Heart left ventricle (tissue), 16 donors: ENCODE measurements at regions not wholly inside any gene's neighbourhood (a gene's known extent, or its start where the extent isn't known, plus 50 kb on each side); places are given as distances from the start of the nearest gene placed in this dataset.

ENCODE experiments used
- ATAC-seq, 4 donors: fragments of 200-7000 bp; cut with Tn5 transposase; one replicate each; pipeline ENCODE4 v1.9.1; 2020 to 2022; ENCODE audit warnings: moderate library complexity in 4 of 4, mild to moderate bottlenecking in 3 of 4, moderate number of reproducible peaks in 1 of 4
- DNase-seq, 5 donors: peaks; one replicate each; pipeline ENCODE4 v3.0.0-alpha.2; 2020
- H3K27ac ChIP-seq, 12 donors: fragments of 200-600 bp; sonication (generic) in 4 of 12; one replicate each; pipeline versions ENCODE4 v1.5.0 to v1.8.0; 2016 to 2022; ENCODE audit warnings: mild to moderate bottlenecking in 2 of 12
- H3K27me3 ChIP-seq, 9 donors: fragments of 200-600 bp; sonication (generic) in 2 of 9; one replicate each; pipeline versions ENCODE4 v1.5.1 to v1.8.0; 2016 to 2022; ENCODE audit warnings: mild to moderate bottlenecking in 3 of 9
- H3K36me3 ChIP-seq, 9 donors: fragments of 200-600 bp; sonication (generic) in 2 of 9; one replicate each; pipeline versions ENCODE4 v1.5.0 to v1.8.0; 2018 to 2022; ENCODE audit warnings: mild to moderate bottlenecking in 2 of 9
- H3K4me1 ChIP-seq, 12 donors: fragments of 200-600 bp; sonication (generic) in 4 of 12; one replicate each; pipeline versions ENCODE4 v1.5.0 to v1.8.0; 2016 to 2022; ENCODE audit warnings: mild to moderate bottlenecking in 3 of 12
- H3K4me3 ChIP-seq, 12 donors: fragments of 200-600 bp; sonication (generic) in 4 of 12; one replicate each; pipeline versions ENCODE4 v1.5.0 to v1.8.0; 2017 to 2022; ENCODE audit warnings: mild to moderate bottlenecking in 9 of 12, moderate library complexity in 4 of 12
- H3K9me3 ChIP-seq, 12 donors: fragments of 200-600 bp; sonication (generic) in 4 of 12; one replicate each; pipeline versions ENCODE4 v1.5.0 to v1.8.0; 2016 to 2022; ENCODE audit warnings: mild to moderate bottlenecking in 1 of 12
- POLR2A ChIP-seq, 2 donors: fragments of 450-650 bp; IDR thresholded peaks; one replicate each; pipeline ENCODE4 v1.6.1; 2017; ENCODE audit warnings: antibody characterized with exemption in 2 of 2, mild to moderate bottlenecking in 2 of 2, moderate library complexity in 2 of 2
- WGBS, 4 donors: extraction: QIAGEN DNeasy Blood & Tissue Kit in 2 of 4; methylation state at CpG; one replicate each; pipeline versions ENCODE4 v1.1.5 to v1.1.7; 2013 to 2018; 5-methylcytosine and 5-hydroxymethylcytosine counted together
- intact Hi-C, 10 donors: fragments of 100-400 bp; cut with DNase I; formaldehyde crosslinking; loops; one replicate each; pipeline versions ENCODE4 v1.11.1 to v1.14.2; 2022
- TF ChIP-seq, protein P1 (sequence below), 12 donors: fragments of 200-600 bp; sonication (generic) in 4 of 12; IDR thresholded peaks; one replicate each; pipeline versions ENCODE4 v1.5.0 to v1.8.0; 2018 to 2022; ENCODE audit warnings: antibody characterized with exemption in 12 of 12, mild to moderate bottlenecking in 5 of 12
- donor health status: ischemic (EF 13 %, LVEDD 7.1; RV severe dilation, severe dysfunction).
- donor health status: healthy with polysubstance abuse.
- donor health status: DM: no; HTN: yes; CAD: no.
- donor health status: DM: no; HTN: no; CAD: no.
- donor health status: ischemic (EF 25% LVEDD 6.9; RV normal size, moderate dysfunction).
- donor health status: ischemic (EF 25% LVEDD 5.7; RV mildly dilated, moderate dysfunction).
- donor health status: healthy.
- donor health status: DM: yes; HTN: yes; CAD: no.
- donor health status: ischemic (EF 35%, LVEDD 5.7; RV mildly dilated, moderate dysfunction).
- donor health status: nonischemic (EF 11% LVEDD 7.7; RV severe dilation, severe dysfunction).
- donor health status: DM: yes; HTN: yes; CAD: no.
- donor health status: PGD.
- donor health status: ischemic (EF 29% LVEDD 5.4; RV normal size, mild dysfunction).
- donor health status: nonischemic (EF 23%, LVEDD 6.1; RV moderate dilation, normal function).

- H3K36me3 ChIP-seq = no peaks in the 10 kb centered on the region
- TF ChIP-seq POLR2A (IDR thresholded peaks at IDR 0.05) = no peak
- TF ChIP-seq, protein P1, sequence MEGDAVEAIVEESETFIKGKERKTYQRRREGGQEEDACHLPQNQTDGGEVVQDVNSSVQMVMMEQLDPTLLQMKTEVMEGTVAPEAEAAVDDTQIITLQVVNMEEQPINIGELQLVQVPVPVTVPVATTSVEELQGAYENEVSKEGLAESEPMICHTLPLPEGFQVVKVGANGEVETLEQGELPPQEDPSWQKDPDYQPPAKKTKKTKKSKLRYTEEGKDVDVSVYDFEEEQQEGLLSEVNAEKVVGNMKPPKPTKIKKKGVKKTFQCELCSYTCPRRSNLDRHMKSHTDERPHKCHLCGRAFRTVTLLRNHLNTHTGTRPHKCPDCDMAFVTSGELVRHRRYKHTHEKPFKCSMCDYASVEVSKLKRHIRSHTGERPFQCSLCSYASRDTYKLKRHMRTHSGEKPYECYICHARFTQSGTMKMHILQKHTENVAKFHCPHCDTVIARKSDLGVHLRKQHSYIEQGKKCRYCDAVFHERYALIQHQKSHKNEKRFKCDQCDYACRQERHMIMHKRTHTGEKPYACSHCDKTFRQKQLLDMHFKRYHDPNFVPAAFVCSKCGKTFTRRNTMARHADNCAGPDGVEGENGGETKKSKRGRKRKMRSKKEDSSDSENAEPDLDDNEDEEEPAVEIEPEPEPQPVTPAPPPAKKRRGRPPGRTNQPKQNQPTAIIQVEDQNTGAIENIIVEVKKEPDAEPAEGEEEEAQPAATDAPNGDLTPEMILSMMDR (IDR thresholded peaks at IDR 0.05) = no peak
- WGBS, 4 donors = 93 to 96% (median 94%) methylated on average over 5 of the region's 5 CpGs
- H3K27me3 ChIP-seq = no peaks in the 10 kb centered on the region
- H3K4me3 ChIP-seq = no peak overlapping the region
- no peaks in the 10 kb centered on the region for H3K9me3 ChIP-seq
- no peak for ATAC-seq
- H3K27ac ChIP-seq = no peak overlapping the region
- peaks cover 0 to 7% (median 0%) of the 10 kb centered on the region in 12 donors for H3K4me1 ChIP-seq
- intact Hi-C loops = no loop called here
- DNase-seq = no peak
These were observed 265.7 kb downstream of the DIPK2A start for GRCh38 chr3:144237351-144237750.

GRCh38 chr3:144241404-144241803 lies 269.8 kb downstream of the DIPK2A start:
- TF ChIP-seq POLR2A (IDR thresholded peaks at IDR 0.05) = no peak
- TF ChIP-seq, protein P1 (IDR thresholded peaks at IDR 0.05) = no peak
- Histone ChIP-seq H3K4me1 (peaks cover 0 to 13% (median 0%) of the 10 kb centered on the region in 12 donors), H3K9me3 (no peaks in the 10 kb centered on the region), H3K27me3 (no peaks in the 10 kb centered on the region), H3K27ac (no peak overlapping the region), H3K4me3 (no peak overlapping the region), H3K36me3 (no peaks in the 10 kb centered on the region)
- no peak for ATAC-seq
- 66 to 76% (median 73%) methylated on average over 4 of the region's 4 CpGs for WGBS, 4 donors
- intact Hi-C loops = no loop called here
- no peak for DNase-seq

- WGBS, 4 donors = 44 to 63% (median 49%) methylated on average over 2 of the region's 2 CpGs
- DNase-seq = no peak
- no peak overlapping the region for H3K27ac ChIP-seq
- no peaks in the 10 kb centered on the region for H3K9me3 ChIP-seq
- ATAC-seq = no peak
- intact Hi-C loops = no loop called here
- H3K36me3 ChIP-seq = no peaks in the 10 kb centered on the region
- peaks cover 0 to 13% (median 0%) of the 10 kb centered on the region in 12 donors for H3K4me1 ChIP-seq
- no peaks in the 10 kb centered on the region for H3K27me3 ChIP-seq
- TF ChIP-seq, protein P1 (IDR thresholded peaks at IDR 0.05) = no peak
- TF ChIP-seq POLR2A (IDR thresholded peaks at IDR 0.05) = no peak
- no peak overlapping the region for H3K4me3 ChIP-seq
These were observed 271.1 kb downstream of the DIPK2A start for GRCh38 chr3:144242747-144243146.

DNA sequence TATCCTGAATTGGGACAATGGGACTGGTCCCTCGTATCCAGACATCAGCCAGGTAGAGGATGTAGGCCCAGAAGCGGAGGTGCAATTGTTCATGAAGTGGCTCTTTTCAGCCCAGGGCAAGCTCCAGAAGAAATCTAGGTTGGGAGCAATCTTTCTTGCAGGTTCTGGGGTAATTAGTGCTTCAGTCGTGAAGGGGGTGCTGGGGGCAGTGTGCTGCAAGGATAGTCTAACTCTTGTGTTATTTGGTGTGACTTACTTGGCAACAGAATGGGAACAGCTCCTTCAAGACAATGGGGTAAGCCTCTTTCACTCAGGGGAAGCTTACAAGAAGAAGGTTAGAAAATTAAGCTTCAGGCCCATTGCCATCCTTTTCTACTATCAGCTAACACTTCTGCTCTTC lies 273.0 kb downstream of the DIPK2A start:
- TF ChIP-seq POLR2A (IDR thresholded peaks at IDR 0.05) = no peak
- TF ChIP-seq, protein P1 (IDR thresholded peaks at IDR 0.05) = no peak
- H3K4me3 ChIP-seq = no peak overlapping the region
- no peak for ATAC-seq
- DNase-seq = no peak
- no peaks in the 10 kb centered on the region for H3K27me3 ChIP-seq
- H3K9me3 ChIP-seq = no peaks in the 10 kb centered on the region
- H3K27ac ChIP-seq = no peak overlapping the region
- intact Hi-C loops = no loop called here
- no peaks in the 10 kb centered on the region for H3K36me3 ChIP-seq
- 77 to 84% (median 80%) methylated on average over 3 of the region's 3 CpGs for WGBS, 4 donors
- peaks cover 0 to 13% (median 0%) of the 10 kb centered on the region in 12 donors for H3K4me1 ChIP-seq
